Daoy (cell line): ENCODE measurements at regions not wholly inside any gene's neighbourhood (a gene's known extent, or its start where the extent isn't known, plus 50 kb on each side); places are given as distances from the start of the nearest gene placed in this dataset.

Source experiments
- DNase-seq: peaks from one replicate; pipeline ENCODE4 v3.0.0-alpha.2; 2015; ENCODE audit warnings: low read depth

GRCh38 chr1:193566735-193567134 is 380.3 kb upstream of the B3GALT2 start:
- no peak for DNase-seq

GRCh38 chr1:193565971-193566577 is 379.7 kb upstream of the B3GALT2 start:
- DNase-seq, result no peak

- DNase-seq, result no peak
These were observed 375.7 kb upstream of the B3GALT2 start for GRCh38 chr1:193562121-193562520.

- peak; percentile 58 for DNase-seq
These were observed 372.1 kb upstream of the B3GALT2 start for GRCh38 chr1:193558491-193559028.

- no peak for DNase-seq
These were observed 369.4 kb upstream of the B3GALT2 start for GRCh38 chr1:193555662-193556441.

- no peak for DNase-seq
These were observed 367.2 kb upstream of the B3GALT2 start for GRCh38 chr1:193553564-193553963.

GRCh38 chr1:193552274-193552673 is 365.9 kb upstream of the B3GALT2 start:
- DNase-seq, result no peak

- no peak for DNase-seq
These were observed 362.7 kb upstream of the B3GALT2 start for GRCh38 chr1:193549081-193549480.

- DNase-seq, result no peak
These were observed 358.8 kb upstream of the B3GALT2 start for GRCh38 chr1:193545171-193545570.

- DNase-seq, result peak; percentile 11
These were observed 356.8 kb upstream of the B3GALT2 start for GRCh38 chr1:193543259-193543658.

GRCh38 chr1:193542690-193543089 is 356.3 kb upstream of the B3GALT2 start:
- DNase-seq, result no peak

GRCh38 chr1:193540511-193540910 is 354.1 kb upstream of the B3GALT2 start:
- no peak for DNase-seq

GRCh38 chr1:193539731-193540459 is 353.5 kb upstream of the B3GALT2 start:
- DNase-seq, result no peak

- DNase-seq, result no peak
These were observed 352.3 kb upstream of the B3GALT2 start for GRCh38 chr1:193538680-193539079.

- peak; percentile 6 for DNase-seq
These were observed 351.6 kb upstream of the B3GALT2 start for GRCh38 chr1:193538003-193538354.

GRCh38 chr1:193537266-193538002 is 351.0 kb upstream of the B3GALT2 start:
- no peak for DNase-seq

GRCh38 chr1:193533853-193534252 is 347.4 kb upstream of the B3GALT2 start:
- DNase-seq, result no peak

GRCh38 chr1:193525917-193526710 is 339.7 kb upstream of the B3GALT2 start:
- DNase-seq, result no peak

- DNase-seq, result no peak
These were observed 339.0 kb upstream of the B3GALT2 start for GRCh38 chr1:193525411-193525810.

- DNase-seq, result no peak
These were observed 338.2 kb upstream of the B3GALT2 start for GRCh38 chr1:193524616-193525015.

- DNase-seq, result no peak
These were observed 337.6 kb upstream of the B3GALT2 start for GRCh38 chr1:193524021-193524420.
